ENCODE measurements at regions not wholly inside any gene's neighbourhood (a gene's known extent, or its start where the extent isn't known, plus 50 kb on each side); places are given as distances from the start of the nearest gene placed in this dataset.

DNA sequence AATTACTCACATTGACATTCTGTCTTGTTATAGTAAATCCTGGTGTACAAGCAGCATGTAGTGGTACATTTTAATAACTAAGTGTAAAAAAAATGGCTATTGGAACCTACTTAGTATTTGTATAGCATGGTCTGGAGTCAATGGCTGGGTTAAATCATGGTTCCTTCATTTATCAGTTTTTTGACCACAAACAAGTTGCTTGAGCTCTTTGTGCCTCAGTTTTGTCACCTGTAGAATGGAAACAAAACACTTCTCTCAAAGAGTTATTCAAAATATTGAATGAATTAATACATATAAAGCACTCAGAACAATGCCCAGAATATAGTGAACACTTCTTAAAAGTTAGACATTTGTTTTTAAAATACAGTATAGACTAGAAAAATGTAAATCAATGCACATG lies 93.2 kb upstream of the HS3ST5 start:
- no peak overlapping the region for H3K4me3 Mint-ChIP-seq
- no peak overlapping the region for H3K27ac Mint-ChIP-seq

DNA sequence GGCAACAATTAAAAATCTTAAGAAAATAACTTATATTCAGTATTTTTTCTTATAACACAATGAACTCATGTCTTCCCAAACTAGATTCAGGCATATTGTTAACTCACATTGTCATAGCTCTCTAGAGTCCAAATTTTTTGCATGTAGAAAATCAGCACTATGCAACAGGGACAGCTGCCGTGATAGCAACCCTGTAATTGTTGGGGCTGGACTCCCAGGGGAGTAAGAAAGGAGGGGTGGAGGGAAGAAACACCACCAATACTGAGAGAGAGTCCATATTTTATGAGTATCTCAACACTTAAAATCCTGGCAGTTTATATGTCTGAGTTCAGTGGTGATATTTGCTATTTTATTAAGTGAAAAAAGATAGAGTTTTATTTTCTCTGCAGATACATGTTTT lies 89.6 kb upstream of the HS3ST5 start:
- no peak overlapping the region for H3K4me3 Mint-ChIP-seq
- no peak for DNase-seq (ENCODE audit: low spot score)
- H3K27me3 Mint-ChIP-seq (ENCODE audit: low read depth) = no peaks in the 10 kb centered on the region
- no peaks in the 10 kb centered on the region for H3K36me3 Mint-ChIP-seq (ENCODE audit: low read depth)
- H3K27ac Mint-ChIP-seq = no peak overlapping the region
- no peaks in the 10 kb centered on the region for H3K9me3 Mint-ChIP-seq
- H3K4me1 Mint-ChIP-seq (ENCODE audit: low read depth) = no peaks in the 10 kb centered on the region

More for the DNA sequence above, 93.2 kb upstream of the HS3ST5 start:
- H3K36me3 Mint-ChIP-seq (ENCODE audit: low read depth) = no peaks in the 10 kb centered on the region
- H3K9me3 Mint-ChIP-seq = no peaks in the 10 kb centered on the region
- H3K4me1 Mint-ChIP-seq (ENCODE audit: low read depth) = no peaks in the 10 kb centered on the region
- H3K27me3 Mint-ChIP-seq (ENCODE audit: low read depth) = no peaks in the 10 kb centered on the region
- DNase-seq (ENCODE audit: low spot score) = no peak

DNA sequence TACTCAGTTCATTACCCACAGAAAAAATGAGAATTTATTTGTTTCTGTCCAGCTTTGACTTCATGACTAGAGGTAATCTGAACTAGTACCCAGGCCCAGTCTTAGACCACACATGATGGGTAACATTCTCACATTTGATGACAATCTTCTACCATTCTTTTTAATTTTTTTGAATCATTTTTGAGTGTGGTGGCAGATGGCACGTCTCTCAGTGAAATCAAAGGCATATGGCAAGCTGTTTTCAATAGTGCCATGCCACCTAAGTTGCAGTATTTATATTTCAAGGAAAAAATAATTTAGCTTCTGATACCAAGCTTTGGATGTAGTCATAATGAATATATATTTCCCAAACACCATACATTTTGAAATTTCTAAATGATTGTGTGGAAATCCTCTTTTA lies 88.8 kb upstream of the HS3ST5 start:
- no peak for DNase-seq (ENCODE audit: low spot score)
- Mint-ChIP-seq H3K4me1 (ENCODE audit: low read depth) (no peaks in the 10 kb centered on the region), H3K4me3 (no peak overlapping the region), H3K36me3 (ENCODE audit: low read depth) (no peaks in the 10 kb centered on the region), H3K9me3 (no peaks in the 10 kb centered on the region), H3K27me3 (ENCODE audit: low read depth) (no peaks in the 10 kb centered on the region), H3K27ac (no peak overlapping the region)

DNA sequence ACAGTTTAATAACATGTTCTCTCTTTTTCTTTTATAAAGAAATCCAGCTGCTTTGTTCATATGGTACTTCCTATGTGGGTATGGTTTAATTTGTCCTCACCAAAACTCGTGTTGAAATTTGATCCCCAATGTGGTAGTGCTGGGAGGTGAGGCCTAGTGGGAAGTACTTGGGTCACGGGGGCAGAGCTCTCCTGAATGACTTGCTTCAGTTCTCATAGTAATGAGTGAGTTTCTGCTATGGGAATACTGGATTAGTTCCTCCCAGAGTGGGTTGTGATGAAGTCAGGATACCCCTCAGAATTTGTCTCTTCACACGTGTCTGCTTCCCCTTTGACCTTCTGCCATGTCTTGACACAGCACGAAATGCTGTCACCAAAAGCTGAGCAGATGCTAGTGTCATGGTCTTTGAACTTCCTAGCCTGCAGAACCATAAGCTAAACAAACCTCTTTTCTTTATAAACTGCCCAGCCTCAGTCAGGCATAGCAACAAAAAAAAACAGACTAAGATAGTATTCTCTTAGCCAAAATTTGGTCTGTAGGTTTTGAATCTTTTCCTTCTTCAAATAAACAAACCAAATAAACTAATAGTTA lies 87.8 kb upstream of the HS3ST5 start:
- Mint-ChIP-seq H3K4me1 (ENCODE audit: low read depth) (no peaks in the 10 kb centered on the region), H3K27me3 (ENCODE audit: low read depth) (no peaks in the 10 kb centered on the region), H3K9me3 (no peaks in the 10 kb centered on the region), H3K36me3 (ENCODE audit: low read depth) (no peaks in the 10 kb centered on the region), H3K27ac (no peak overlapping the region), H3K4me3 (no peak overlapping the region)
- DNase-seq (ENCODE audit: low spot score) = no peak

DNA sequence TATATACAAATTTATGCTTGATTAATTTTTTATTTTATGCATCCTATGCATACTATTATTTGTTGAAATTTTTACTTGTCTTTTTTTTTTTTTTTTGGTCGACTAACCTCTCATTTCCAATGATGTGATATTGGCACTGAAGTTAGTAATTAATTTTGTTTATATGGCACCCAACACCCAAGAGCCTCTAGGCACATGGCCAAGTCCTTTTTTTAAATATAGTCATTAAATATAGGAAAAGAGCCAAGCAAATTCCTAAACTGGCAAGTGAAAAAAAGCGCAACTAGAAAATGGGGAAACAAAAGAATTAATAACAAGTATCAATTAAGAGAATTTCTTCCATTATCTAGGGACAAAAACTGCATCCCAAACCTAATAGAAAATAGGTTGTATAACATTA lies 85.5 kb upstream of the HS3ST5 start:
- DNase-seq (ENCODE audit: low spot score) = no peak
- Mint-ChIP-seq H3K9me3 (no peaks in the 10 kb centered on the region), H3K27me3 (ENCODE audit: low read depth) (no peaks in the 10 kb centered on the region), H3K27ac (no peak overlapping the region), H3K4me3 (no peak overlapping the region), H3K36me3 (ENCODE audit: low read depth) (no peaks in the 10 kb centered on the region), H3K4me1 (ENCODE audit: low read depth) (no peaks in the 10 kb centered on the region)

DNA sequence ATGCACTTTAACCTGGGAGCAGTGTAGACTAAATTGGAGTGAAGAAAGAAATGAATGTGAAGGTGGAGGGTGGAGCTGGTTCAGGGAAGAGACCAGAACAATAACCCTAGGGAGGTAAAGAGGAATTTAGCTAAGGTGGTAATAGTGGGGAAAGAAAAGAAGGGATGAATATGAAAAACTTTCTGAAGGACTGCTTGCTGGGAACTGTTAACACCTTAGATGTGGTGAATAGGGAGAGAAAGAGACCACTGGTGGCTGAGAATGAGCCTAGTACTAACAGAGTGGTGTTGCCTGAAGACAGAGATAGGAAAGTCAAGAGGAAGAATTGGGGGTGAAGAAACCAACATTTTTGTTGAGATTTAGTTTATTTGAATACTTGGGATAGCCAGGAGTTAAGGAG lies 78.4 kb upstream of the HS3ST5 start:
- Mint-ChIP-seq H3K4me1 (ENCODE audit: low read depth) (no peaks in the 10 kb centered on the region), H3K9me3 (no peaks in the 10 kb centered on the region), H3K36me3 (ENCODE audit: low read depth) (no peaks in the 10 kb centered on the region), H3K27ac (no peak overlapping the region), H3K27me3 (ENCODE audit: low read depth) (no peaks in the 10 kb centered on the region), H3K4me3 (no peak overlapping the region)
- no peak for DNase-seq (ENCODE audit: low spot score)

DNA sequence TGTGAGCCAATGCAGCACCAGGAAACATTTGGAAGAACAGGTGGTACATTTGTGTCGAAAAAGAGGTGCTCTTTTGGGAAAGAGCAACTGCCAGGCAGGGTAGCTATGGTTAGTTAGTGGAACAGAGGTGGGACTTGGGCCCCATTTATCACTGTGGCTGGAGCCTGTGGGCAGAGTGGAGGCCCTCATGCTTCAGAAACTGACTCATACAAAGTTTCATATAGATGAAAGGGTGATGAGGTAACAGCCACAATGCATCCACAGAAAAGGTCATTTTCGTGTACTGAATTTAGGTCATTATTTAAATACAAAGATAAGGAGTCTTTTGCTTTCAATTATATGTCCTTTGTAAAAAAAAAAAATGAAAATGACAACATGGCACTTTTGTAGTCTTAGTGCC lies 76.4 kb upstream of the HS3ST5 start:
- Mint-ChIP-seq H3K4me1 (ENCODE audit: low read depth) (no peaks in the 10 kb centered on the region), H3K36me3 (ENCODE audit: low read depth) (no peaks in the 10 kb centered on the region), H3K4me3 (no peak overlapping the region), H3K27ac (no peak overlapping the region), H3K27me3 (ENCODE audit: low read depth) (no peaks in the 10 kb centered on the region), H3K9me3 (no peaks in the 10 kb centered on the region)
- DNase-seq (ENCODE audit: low spot score) = peak; percentile 5

DNA sequence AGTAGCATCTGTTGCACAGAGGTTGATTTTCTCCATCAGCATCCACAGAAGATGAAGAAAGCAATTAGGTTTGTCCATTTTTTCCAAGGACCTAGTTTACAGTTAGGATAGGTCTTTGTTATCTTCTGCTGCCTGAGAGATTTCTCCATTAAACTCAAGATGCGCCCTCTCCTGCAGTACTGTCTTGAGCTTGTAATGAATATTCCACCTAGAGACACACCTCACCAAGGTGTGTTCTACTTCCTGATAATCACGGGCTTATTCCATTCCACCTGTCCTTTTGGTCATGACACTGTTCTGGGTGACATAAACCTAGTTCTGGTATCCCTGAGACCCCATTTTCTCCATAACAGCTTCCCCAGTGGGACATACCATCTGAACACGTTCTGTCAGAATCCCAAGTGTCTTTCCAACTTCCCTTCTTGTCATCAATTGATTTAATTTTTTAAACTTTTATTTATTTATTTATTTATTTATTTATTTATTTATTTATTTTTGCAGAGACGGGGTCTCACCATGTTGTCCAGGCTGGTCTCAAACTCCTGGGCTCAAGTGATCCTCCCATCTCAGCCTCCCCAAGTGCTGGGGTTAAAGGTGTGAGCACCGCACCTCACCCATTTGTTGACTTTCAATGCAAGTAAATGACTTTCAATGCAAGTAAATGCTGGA lies 75.6 kb upstream of the HS3ST5 start:
- Mint-ChIP-seq H3K4me3 (no peak overlapping the region), H3K27me3 (ENCODE audit: low read depth) (no peaks in the 10 kb centered on the region), H3K4me1 (ENCODE audit: low read depth) (no peaks in the 10 kb centered on the region), H3K36me3 (ENCODE audit: low read depth) (no peaks in the 10 kb centered on the region), H3K9me3 (no peaks in the 10 kb centered on the region), H3K27ac (no peak overlapping the region)
- DNase-seq (ENCODE audit: low spot score) = no peak

DNA sequence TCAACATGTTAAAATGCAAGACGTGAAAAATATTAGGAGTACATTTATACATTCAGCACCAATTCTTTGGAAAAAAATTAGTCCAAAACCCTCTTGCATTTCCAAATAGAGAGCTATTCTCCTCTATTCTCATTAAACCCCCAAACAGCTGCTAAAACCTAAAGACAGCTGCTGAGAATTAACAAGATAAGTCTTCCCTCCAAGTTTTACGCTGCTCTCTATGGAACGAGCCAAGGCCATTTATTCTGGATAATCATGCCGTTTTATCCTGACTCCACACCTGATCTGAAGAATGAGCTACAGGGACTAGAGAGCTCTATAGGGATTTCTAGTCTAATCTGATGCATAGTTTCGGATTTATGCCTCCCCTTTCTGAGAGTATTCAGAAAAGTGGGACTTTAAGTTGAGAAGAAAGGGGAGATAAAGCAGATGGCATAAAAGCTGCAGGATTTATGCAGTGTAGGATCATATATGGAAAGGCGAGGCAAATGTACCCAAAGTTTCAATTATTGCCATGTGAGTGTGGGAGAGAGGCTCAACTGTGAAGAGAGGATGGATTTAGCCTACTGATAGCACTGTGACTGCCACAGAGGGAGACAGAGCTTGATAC lies 64.7 kb upstream of the HS3ST5 start:
- H3K9me3 Mint-ChIP-seq = no peaks in the 10 kb centered on the region
- no peaks in the 10 kb centered on the region for H3K36me3 Mint-ChIP-seq (ENCODE audit: low read depth)
- H3K27ac Mint-ChIP-seq = no peak overlapping the region
- H3K4me1 Mint-ChIP-seq (ENCODE audit: low read depth) = no peaks in the 10 kb centered on the region
- H3K27me3 Mint-ChIP-seq (ENCODE audit: low read depth) = no peaks in the 10 kb centered on the region
- no peak overlapping the region for H3K4me3 Mint-ChIP-seq
- no peak for DNase-seq (ENCODE audit: low spot score)

DNA sequence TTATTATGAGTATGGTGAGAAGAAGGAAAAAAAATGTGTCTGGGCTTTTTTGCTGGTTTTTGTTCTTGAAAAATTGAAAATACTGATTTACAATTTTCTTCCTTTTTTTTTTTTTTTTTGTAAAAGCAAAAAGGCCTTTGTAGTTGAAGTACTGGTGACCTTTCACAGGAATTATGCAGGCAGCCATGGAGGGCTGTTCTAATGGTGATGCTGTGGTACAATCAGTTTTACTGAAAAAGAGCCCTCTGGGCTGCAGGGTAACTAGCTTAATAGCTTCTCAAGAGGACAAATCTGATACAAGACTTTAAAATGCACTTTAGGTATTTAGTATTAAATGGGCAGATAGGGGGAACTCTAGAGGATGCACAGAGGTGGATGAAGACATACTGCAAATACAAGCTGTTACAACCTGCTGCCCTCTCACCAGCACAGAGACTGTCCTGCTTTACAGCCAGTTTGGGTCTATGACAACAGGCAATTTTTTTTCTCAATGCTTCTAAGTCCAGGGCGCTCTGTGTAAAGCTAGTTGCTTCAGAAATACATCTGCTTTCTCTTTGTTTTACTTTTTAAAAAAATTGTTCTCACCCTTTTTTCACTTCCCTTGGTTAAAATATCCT lies 61.6 kb upstream of the HS3ST5 start:
- H3K27me3 Mint-ChIP-seq (ENCODE audit: low read depth) = no peaks in the 10 kb centered on the region
- no peak for DNase-seq (ENCODE audit: low spot score)
- no peaks in the 10 kb centered on the region for H3K4me1 Mint-ChIP-seq (ENCODE audit: low read depth)
- no peak overlapping the region for H3K4me3 Mint-ChIP-seq
- no peaks in the 10 kb centered on the region for H3K9me3 Mint-ChIP-seq
- H3K36me3 Mint-ChIP-seq (ENCODE audit: low read depth) = no peaks in the 10 kb centered on the region
- H3K27ac Mint-ChIP-seq = no peak overlapping the region

DNA sequence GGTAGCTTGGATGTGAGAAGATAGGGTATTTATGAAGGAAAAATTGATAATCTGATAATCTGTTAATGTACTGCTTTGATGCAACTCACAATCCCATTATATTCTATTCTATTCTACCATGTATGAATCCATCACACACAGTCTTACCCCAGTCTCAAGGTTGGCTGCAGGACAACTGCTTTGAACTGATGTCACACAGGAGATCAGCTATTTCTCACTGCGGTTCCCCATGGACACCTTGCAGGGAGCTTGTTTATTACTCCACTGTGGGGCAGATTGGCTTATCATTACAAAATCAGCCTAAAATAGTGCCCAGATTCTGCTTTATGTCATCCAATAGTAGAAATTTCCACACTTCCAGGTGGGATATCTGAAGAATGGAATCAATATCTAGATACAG lies 61.0 kb upstream of the HS3ST5 start:
- Mint-ChIP-seq H3K4me3 (no peak overlapping the region), H3K36me3 (ENCODE audit: low read depth) (no peaks in the 10 kb centered on the region), H3K9me3 (no peaks in the 10 kb centered on the region), H3K4me1 (ENCODE audit: low read depth) (no peaks in the 10 kb centered on the region), H3K27me3 (ENCODE audit: low read depth) (no peaks in the 10 kb centered on the region), H3K27ac (no peak overlapping the region)
- DNase-seq (ENCODE audit: low spot score) = no peak

DNA sequence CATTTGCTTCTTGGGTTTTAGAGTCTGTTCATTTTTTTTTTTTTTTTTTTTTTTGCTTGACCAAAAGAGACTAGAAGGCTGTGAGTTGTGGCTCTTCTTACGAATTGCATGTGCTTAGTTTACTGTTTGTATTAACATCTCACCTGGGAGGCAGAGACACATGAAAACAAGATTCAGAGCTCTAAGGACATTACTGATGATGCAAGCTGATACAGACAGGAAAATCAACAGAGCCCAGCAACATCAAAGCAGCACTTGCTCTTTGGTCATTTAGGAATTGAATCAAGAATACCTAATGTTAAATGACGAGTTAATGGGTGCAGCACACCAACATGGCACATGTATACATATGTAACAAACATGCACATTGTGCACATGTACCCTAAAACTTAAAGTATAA lies 55.7 kb upstream of the HS3ST5 start:
- Mint-ChIP-seq H3K27me3 (ENCODE audit: low read depth) (no peaks in the 10 kb centered on the region), H3K36me3 (ENCODE audit: low read depth) (no peaks in the 10 kb centered on the region), H3K9me3 (no peaks in the 10 kb centered on the region), H3K4me1 (ENCODE audit: low read depth) (no peaks in the 10 kb centered on the region), H3K4me3 (no peak overlapping the region), H3K27ac (no peak overlapping the region)
- no peak for DNase-seq (ENCODE audit: low spot score)

Measured in T-helper 2 cell treated with Interferon-gamma antibody and Interleukin-4, amounts not matched to agents 5 μg/mL and 100 μg/mL, for 36 hours (primary cell).